IMR-90 (cell line): ENCODE measurements at regions not wholly inside any gene's neighbourhood (a gene's known extent, or its start where the extent isn't known, plus 50 kb on each side); places are given as distances from the start of the nearest gene placed in this dataset.

ENCODE experiments used
- ATAC-seq: fragments of 200-7000 bp; cut with Tn5 transposase; 2 replicates; pipeline ENCODE4 v1.9.1; 2020; ENCODE audit warnings: low read depth, mild to moderate bottlenecking, moderate library complexity
- BruUV-seq: library from RNA; stranded (reverse); fragments of 400-500 nt; replicated peaks from 2 replicates; lab custom pipeline; 2021; lab: Mats Ljungman, UMichigan
- CTCF ChIA-PET: fragments of 300-600 bp; formaldehyde crosslinking; extraction: SDS; loops from one replicate; lab custom pipeline; 2021; ENCODE audit warnings: antibody characterized with exemption; lab: Yijun Ruan, JAX
- POLR2A ChIA-PET: fragments of 300-600 bp; sonication (Branson Sonifier 250); formaldehyde crosslinking; loops from one replicate; lab custom pipeline; 2022; ENCODE audit warnings: antibody characterized with exemption; ENCODE audit not compliant: unreplicated experiment; lab: Charles Lee
- DNase-seq: peaks from one replicate; pipeline ENCODE4 v3.0.0; 2013
- H2AFZ ChIP-seq: replicated peaks from 2 replicates; pipeline ENCODE3; 2013; ENCODE audit warnings: low read length, mild to moderate bottlenecking; ENCODE audit not compliant: poor library complexity
- H2AK5ac ChIP-seq: 2 replicates; pipeline ENCODE4 v1.6.1; 2013; ENCODE audit warnings: low read depth, low read length, inconsistent platforms
- H2AK9ac ChIP-seq: replicated peaks from 2 replicates; pipeline ENCODE3; 2013; ENCODE audit warnings: mild to moderate bottlenecking, low read depth, low read length, moderate library complexity; ENCODE audit not compliant: poor library complexity
- H2BK120ac ChIP-seq: 2 replicates; pipeline ENCODE4 v1.6.1; 2013; ENCODE audit warnings: low read depth, low read length, inconsistent platforms
- H2BK15ac ChIP-seq: 3 replicates; pipeline ENCODE4 v1.6.1; 2013; ENCODE audit warnings: low read depth, low read length, inconsistent platforms
- H2BK20ac ChIP-seq: 2 replicates; pipeline ENCODE4 v1.6.1; 2013; ENCODE audit warnings: low read depth, mild to moderate bottlenecking, inconsistent platforms, low read length, moderate library complexity
- H2BK5ac ChIP-seq: 2 replicates; pipeline ENCODE4 v1.6.1; 2013; ENCODE audit warnings: mild to moderate bottlenecking, low read depth, low read length, inconsistent platforms; ENCODE audit not compliant: poor library complexity, severe bottlenecking
- H3K14ac ChIP-seq: replicated peaks from 2 replicates; pipeline ENCODE4 v1.6.1; 2013; ENCODE audit warnings: low read depth, low read length, inconsistent platforms
- H3K18ac ChIP-seq: 2 replicates; pipeline ENCODE4 v1.6.1; 2013; ENCODE audit warnings: low read depth, low read length, control low read depth
- H3K23ac ChIP-seq: 2 replicates; pipeline ENCODE4 v1.6.1; 2013; ENCODE audit warnings: low read depth, low read length, inconsistent platforms
- H3K27ac ChIP-seq: 2 replicates; pipeline ENCODE4 v1.5.1; 2013; ENCODE audit warnings: mild to moderate bottlenecking, control low read depth, low read length; ENCODE audit not compliant: insufficient read depth
- H3K27me3 ChIP-seq: 2 replicates; pipeline ENCODE4 v1.6.1; 2013; ENCODE audit warnings: low read length; ENCODE audit not compliant: control insufficient read depth, insufficient read depth
- H3K36me3 ChIP-seq: 2 replicates; pipeline ENCODE4 v1.6.1; 2013; ENCODE audit warnings: low read length, mixed read lengths; ENCODE audit not compliant: control insufficient read depth, insufficient read depth
- H3K4ac ChIP-seq: 2 replicates; pipeline ENCODE4 v1.6.1; 2013; ENCODE audit warnings: low read depth, low read length, inconsistent platforms
- H3K4me1 ChIP-seq: 2 replicates; pipeline ENCODE4 v1.6.1; 2013; ENCODE audit warnings: low read length, mixed read lengths; ENCODE audit not compliant: control insufficient read depth, insufficient read depth
- H3K4me2 ChIP-seq: 2 replicates; pipeline ENCODE4 v1.6.1; 2013; ENCODE audit warnings: low read depth, mild to moderate bottlenecking, control low read depth, low read length, moderate library complexity
- H3K4me3 ChIP-seq: 2 replicates; pipeline ENCODE4 v1.5.1; 2013; ENCODE audit warnings: low read depth, mild to moderate bottlenecking, control low read depth, low read length, moderate library complexity; ENCODE audit not compliant: insufficient read depth
- H3K56ac ChIP-seq: 2 replicates; pipeline ENCODE4 v1.6.1; 2013; ENCODE audit warnings: low read length, inconsistent platforms; ENCODE audit not compliant: insufficient read depth; ENCODE audit errors: extremely low read depth
- H3K79me1 ChIP-seq, 2 experiments: 2 replicates each; pipeline ENCODE4 v1.6.1; 2013; ENCODE audit warnings: low read length in 2 of 2, inconsistent platforms in 1 of 2, low read depth in 1 of 2
- H3K9ac ChIP-seq: 2 replicates; pipeline ENCODE4 v1.6.1; 2013; ENCODE audit warnings: low read depth, low read length, control low read depth
- H3K9me1 ChIP-seq: 2 replicates; pipeline ENCODE4 v1.6.1; 2013; ENCODE audit warnings: low read length, inconsistent platforms; ENCODE audit not compliant: insufficient read depth
- H3K9me3 ChIP-seq: 2 replicates; pipeline ENCODE4 v1.6.1; 2013; ENCODE audit warnings: low read length; ENCODE audit not compliant: control insufficient read depth, insufficient read depth
- H4K20me1 ChIP-seq: 2 replicates; pipeline ENCODE4 v1.6.1; 2013; ENCODE audit warnings: low read length, inconsistent platforms; ENCODE audit not compliant: insufficient read depth
- H4K5ac ChIP-seq: 2 replicates; pipeline ENCODE4 v1.6.1; 2013; ENCODE audit warnings: mild to moderate bottlenecking, low read depth, low read length, control low read depth
- H4K8ac ChIP-seq, 2 experiments: 2 replicates each; pipeline ENCODE4 v1.6.1; 2013; ENCODE audit warnings: low read depth in 2 of 2, low read length in 2 of 2, control low read depth in 1 of 2, inconsistent platforms in 1 of 2
- H4K91ac ChIP-seq: 2 replicates; pipeline ENCODE4 v1.6.1; 2013; ENCODE audit warnings: low read depth, low read length, inconsistent platforms; ENCODE audit not compliant: insufficient read depth
- CEBPB ChIP-seq: IDR thresholded peaks from 2 replicates; pipeline ENCODE4 v1.6.1; 2012; ENCODE audit warnings: low read depth, low read length, improper control_type of control experiment
- NFE2L2 ChIP-seq: fragments of 150-350 bp; IDR thresholded peaks from 2 replicates; pipeline ENCODE4 v1.6.1; 2016; ENCODE audit warnings: low read depth, mild to moderate bottlenecking, low read length
- RAD21 ChIP-seq: IDR thresholded peaks from 2 replicates; pipeline ENCODE4 v1.6.1; 2012; ENCODE audit warnings: low read length, improper control_type of control experiment
- RFX5 ChIP-seq: IDR thresholded peaks from 2 replicates; pipeline ENCODE4 v1.8.0; 2012; ENCODE audit warnings: low read depth, mild to moderate bottlenecking, low read length, moderate library complexity
- SMC3 ChIP-seq: fragments of 150-350 bp; IDR thresholded peaks from 2 replicates; pipeline ENCODE4 v1.6.1; 2016; ENCODE audit warnings: low read depth, mild to moderate bottlenecking, antibody characterized with exemption, low read length, moderate library complexity
- WGBS, 2 experiments: methylation state at CpG; one replicate each; pipeline versions ENCODE4 v1.1.5 to v1.1.7; 2013; ENCODE audit warnings: missing lambda C conversion rate in 2 of 2; ENCODE audit not compliant: insufficient read length in 1 of 2; ENCODE audit errors: extremely low coverage in 2 of 2; 5-methylcytosine and 5-hydroxymethylcytosine counted together
- dilution Hi-C: fragments of 300-500 bp; cut with HindIII; formaldehyde crosslinking; loops from one replicate; pipeline ENCODE4 v1.14.3; 2018; ENCODE audit warnings: low sequenced_read_pairs; ENCODE audit not compliant: unreplicated experiment
- in situ Hi-C: fragments of 300-500 bp; cut with MboI; formaldehyde crosslinking; loops from 3 replicates; pipeline ENCODE4 v1.14.3; 2019; ENCODE audit warnings: low sequenced_read_pairs, inconsistent platforms, mixed read lengths
- intact Hi-C: fragments of 100-400 bp; cut with micrococcal nuclease; formaldehyde crosslinking; loops from 2 replicates; pipeline ENCODE4 v1.10.0; 2022
- TF ChIP-seq, protein P1 (sequence below): fragments of 150-350 bp; IDR thresholded peaks from 2 replicates; pipeline ENCODE4 v1.6.1; 2016; ENCODE audit warnings: low read depth, mild to moderate bottlenecking, low read length, moderate library complexity, borderline replicate concordance
- TF ChIP-seq, protein P2 (sequence below): conservative IDR thresholded peaks from 2 replicates; pipeline ENCODE4 v1.5.1; 2012; ENCODE audit warnings: mild to moderate bottlenecking, low read depth, low read length, improper control_type of control experiment

DNA sequence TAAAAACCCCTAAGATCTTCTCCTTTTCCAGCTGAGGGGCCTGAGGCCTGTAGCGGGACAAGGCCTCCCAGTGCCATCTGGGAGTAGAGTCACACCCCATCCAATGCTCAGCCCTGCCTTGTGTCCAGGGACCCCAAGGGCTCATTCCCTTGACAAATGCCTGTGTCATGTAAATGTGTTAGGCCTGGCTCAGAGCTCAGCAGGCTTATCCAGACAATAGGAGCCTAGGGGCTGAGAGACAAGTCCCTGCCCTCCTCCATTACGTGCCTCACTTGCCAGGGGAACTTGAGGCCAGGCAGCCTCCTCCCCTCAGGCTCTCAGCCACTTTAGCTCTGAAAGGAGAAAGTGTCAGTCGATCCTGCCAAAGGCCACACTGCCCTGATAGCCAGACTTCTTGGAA lies 166.8 kb upstream of the MAMLD1 start:
- Histone ChIP-seq H2BK20ac (no peak overlapping the region), H2AFZ (no peak overlapping the region), H4K91ac (no peak overlapping the region), H3K4me1 (peaks cover 8% of the 10 kb centered on the region), H3K79me1 (no peaks in the 10 kb centered on the region), H4K5ac (no peak overlapping the region), H2AK5ac (no peak overlapping the region), H3K4me2 (no peak overlapping the region), H3K4ac (no peak overlapping the region), H2BK120ac (no peak overlapping the region), H3K18ac (no peak overlapping the region), H3K9me1 (peaks cover 4% of the 10 kb centered on the region; the same call in 1 of the 2 replicates), H2AK9ac (no peak overlapping the region), H3K56ac (no peak overlapping the region), H3K4me3 (no peak overlapping the region), H3K27ac (no peak overlapping the region), H3K9ac (no peak overlapping the region), H3K14ac (no peak overlapping the region), H3K36me3 (no peaks in the 10 kb centered on the region), H4K8ac (no peak overlapping the region), H3K9me3 (no peaks in the 10 kb centered on the region), H3K27me3 (no peaks in the 10 kb centered on the region), H3K23ac (no peak overlapping the region), H2BK15ac (no peak overlapping the region), H4K20me1 (no peaks in the 10 kb centered on the region), H2BK5ac (no peak overlapping the region)
- ATAC-seq: no peak
- intact Hi-C loops: no loop called here
- in situ Hi-C loops: no loop called here
- TF ChIP-seq, protein P1, sequence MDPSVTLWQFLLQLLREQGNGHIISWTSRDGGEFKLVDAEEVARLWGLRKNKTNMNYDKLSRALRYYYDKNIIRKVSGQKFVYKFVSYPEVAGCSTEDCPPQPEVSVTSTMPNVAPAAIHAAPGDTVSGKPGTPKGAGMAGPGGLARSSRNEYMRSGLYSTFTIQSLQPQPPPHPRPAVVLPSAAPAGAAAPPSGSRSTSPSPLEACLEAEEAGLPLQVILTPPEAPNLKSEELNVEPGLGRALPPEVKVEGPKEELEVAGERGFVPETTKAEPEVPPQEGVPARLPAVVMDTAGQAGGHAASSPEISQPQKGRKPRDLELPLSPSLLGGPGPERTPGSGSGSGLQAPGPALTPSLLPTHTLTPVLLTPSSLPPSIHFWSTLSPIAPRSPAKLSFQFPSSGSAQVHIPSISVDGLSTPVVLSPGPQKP: no peak
- TF ChIP-seq CEBPB (no peak), RFX5 (no peak), SMC3 (no peak), NFE2L2 (no peak), RAD21 (no peak)
- TF ChIP-seq, protein P2, sequence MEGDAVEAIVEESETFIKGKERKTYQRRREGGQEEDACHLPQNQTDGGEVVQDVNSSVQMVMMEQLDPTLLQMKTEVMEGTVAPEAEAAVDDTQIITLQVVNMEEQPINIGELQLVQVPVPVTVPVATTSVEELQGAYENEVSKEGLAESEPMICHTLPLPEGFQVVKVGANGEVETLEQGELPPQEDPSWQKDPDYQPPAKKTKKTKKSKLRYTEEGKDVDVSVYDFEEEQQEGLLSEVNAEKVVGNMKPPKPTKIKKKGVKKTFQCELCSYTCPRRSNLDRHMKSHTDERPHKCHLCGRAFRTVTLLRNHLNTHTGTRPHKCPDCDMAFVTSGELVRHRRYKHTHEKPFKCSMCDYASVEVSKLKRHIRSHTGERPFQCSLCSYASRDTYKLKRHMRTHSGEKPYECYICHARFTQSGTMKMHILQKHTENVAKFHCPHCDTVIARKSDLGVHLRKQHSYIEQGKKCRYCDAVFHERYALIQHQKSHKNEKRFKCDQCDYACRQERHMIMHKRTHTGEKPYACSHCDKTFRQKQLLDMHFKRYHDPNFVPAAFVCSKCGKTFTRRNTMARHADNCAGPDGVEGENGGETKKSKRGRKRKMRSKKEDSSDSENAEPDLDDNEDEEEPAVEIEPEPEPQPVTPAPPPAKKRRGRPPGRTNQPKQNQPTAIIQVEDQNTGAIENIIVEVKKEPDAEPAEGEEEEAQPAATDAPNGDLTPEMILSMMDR: no peak
- no peak for DNase-seq
- dilution Hi-C loops: no loop called here
- CTCF ChIA-PET: no interaction called here
- POLR2A ChIA-PET: no interaction called here
- no CpG with 5 or more reads among the region's 3 CpGs for WGBS, 2 experiments
- BruUV-seq: no TSS peak
